ENCODE measurements at regions not wholly inside any gene's neighbourhood (a gene's known extent, or its start where the extent isn't known, plus 50 kb on each side); places are given as distances from the start of the nearest gene placed in this dataset.

DNA sequence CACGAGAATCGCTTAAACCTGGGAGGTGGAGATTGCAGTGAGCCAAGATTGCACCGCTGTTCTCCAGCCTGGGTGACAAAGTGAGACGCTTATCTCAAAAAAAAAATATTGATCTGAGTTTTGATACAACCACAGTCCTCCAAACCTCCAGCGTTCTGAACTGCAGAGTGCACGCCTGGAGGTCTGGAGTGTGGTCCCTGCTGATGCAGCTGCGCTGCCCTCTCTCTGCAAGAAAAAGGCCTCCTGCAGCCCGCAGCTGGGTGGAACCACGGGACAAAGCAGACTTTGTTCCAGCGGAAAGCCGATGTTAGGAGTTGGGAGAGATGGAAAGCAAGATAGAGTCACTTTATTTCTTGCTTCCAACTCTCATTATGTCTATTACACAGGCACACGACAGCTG, 144.9 kb upstream of the SOD1 start:
- DNase-seq (ENCODE audit: extremely low read depth in 1 of 4, low spot score in 3 of 4) (no peak), ATAC-seq (no peak), FAIRE-seq (no peak)
- Histone ChIP-seq H3K36me3 (ENCODE audit: control insufficient read depth, insufficient read depth, low read length) (no peaks in the 10 kb centered on the region), H3K9me3 (replicated peaks; ENCODE audit: control insufficient read depth, insufficient read depth, low read depth, low read length) (no peaks in the 10 kb centered on the region), H3K4me1 (replicated peaks in 1 of 2; ENCODE audit: control insufficient read depth in 2 of 2, insufficient read depth in 2 of 2, low read length in 2 of 2) (no peaks in the 10 kb centered on the region; a peak in 2 of 5 replicates), H2AFZ (ENCODE audit: low read depth, low read length) (no peak overlapping the region), H4K20me1 (replicated peaks; ENCODE audit: control insufficient read depth, insufficient read depth, low read length) (0 out of 2 replicates have a peak, but pooled peaks cover 6% of the 10 kb centered on the region), H3K27me3 (ENCODE audit: control insufficient read depth in 2 of 2, insufficient read depth in 2 of 2, low read length in 2 of 2) (peaks cover 14 to 33% of the 10 kb centered on the region in 2 experiments; a peak in 4 of 5 replicates), H3K79me2 (ENCODE audit: control insufficient read depth, insufficient read depth, low read length) (no peaks in the 10 kb centered on the region), H3K27ac (ENCODE audit: extremely low read depth, low read depth, low read length) (no peak overlapping the region), H3K9me1 (ENCODE audit: control insufficient read depth, insufficient read depth, low read length) (no peaks in the 10 kb centered on the region), H3K4me3 (no peak overlapping the region), H3K4me2 (ENCODE audit: insufficient read depth, low read length) (no peak overlapping the region), H3K9ac (ENCODE audit: insufficient read depth in 1 of 2, low read depth in 2 of 2, low read length in 2 of 2) (no peak overlapping the region)
- BruUV-seq (replicated peaks) = no TSS peak
- WGBS (ENCODE audit: insufficient coverage, low coverage, missing lambda C conversion rate) = 0% methylated on average over 12 of the region's 12 CpGs
- intact Hi-C loops (cut with micrococcal nuclease) = no loop called here
- TF ChIP-seq ZNF785 (CRISPR knock-in tag; IDR thresholded peaks at IDR 0.05) = no peak
- no peak for TF ChIP-seq JUNB (CRISPR knock-in tag; conservative IDR thresholded peaks at IDR 0.05)
- no peak for TF ChIP-seq ZBTB1 (CRISPR knock-in tag; IDR thresholded peaks at IDR 0.05; ENCODE audit: borderline replicate concordance, low read depth)
- no peak for TF ChIP-seq ZBTB34 (CRISPR knock-in tag; IDR thresholded peaks at IDR 0.05)
- no peak for TF ChIP-seq ATF6 (CRISPR knock-in tag; IDR thresholded peaks at IDR 0.05)
- no peak for TF ChIP-seq ZNF644 (tag; IDR thresholded peaks at IDR 0.05; ENCODE audit: low read depth)
- no peak for TF ChIP-seq ZBTB5 (IDR thresholded peaks at IDR 0.05)
- no peak for TF ChIP-seq HMG20A (CRISPR knock-in tag; conservative IDR thresholded peaks at IDR 0.05)
- no peak for TF ChIP-seq ZNF239 (CRISPR knock-in tag; IDR thresholded peaks at IDR 0.05)
- TF ChIP-seq, protein P1, sequence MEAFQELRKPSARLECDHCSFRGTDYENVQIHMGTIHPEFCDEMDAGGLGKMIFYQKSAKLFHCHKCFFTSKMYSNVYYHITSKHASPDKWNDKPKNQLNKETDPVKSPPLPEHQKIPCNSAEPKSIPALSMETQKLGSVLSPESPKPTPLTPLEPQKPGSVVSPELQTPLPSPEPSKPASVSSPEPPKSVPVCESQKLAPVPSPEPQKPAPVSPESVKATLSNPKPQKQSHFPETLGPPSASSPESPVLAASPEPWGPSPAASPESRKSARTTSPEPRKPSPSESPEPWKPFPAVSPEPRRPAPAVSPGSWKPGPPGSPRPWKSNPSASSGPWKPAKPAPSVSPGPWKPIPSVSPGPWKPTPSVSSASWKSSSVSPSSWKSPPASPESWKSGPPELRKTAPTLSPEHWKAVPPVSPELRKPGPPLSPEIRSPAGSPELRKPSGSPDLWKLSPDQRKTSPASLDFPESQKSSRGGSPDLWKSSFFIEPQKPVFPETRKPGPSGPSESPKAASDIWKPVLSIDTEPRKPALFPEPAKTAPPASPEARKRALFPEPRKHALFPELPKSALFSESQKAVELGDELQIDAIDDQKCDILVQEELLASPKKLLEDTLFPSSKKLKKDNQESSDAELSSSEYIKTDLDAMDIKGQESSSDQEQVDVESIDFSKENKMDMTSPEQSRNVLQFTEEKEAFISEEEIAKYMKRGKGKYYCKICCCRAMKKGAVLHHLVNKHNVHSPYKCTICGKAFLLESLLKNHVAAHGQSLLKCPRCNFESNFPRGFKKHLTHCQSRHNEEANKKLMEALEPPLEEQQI (IDR thresholded peaks at IDR 0.05) = no peak
- TF ChIP-seq ZNF212 (CRISPR knock-in tag; IDR thresholded peaks at IDR 0.05) = no peak
- POLR2A ChIA-PET = no interaction called here
- CTCF ChIA-PET (ENCODE audit: low intra/inter-chr PET ratio) = no interaction called here
- in situ Hi-C loops (cut with MboI) = no loop called here
